Thyroid gland (tissue), 4 donors: ENCODE measurements at regions not wholly inside any gene's neighbourhood (a gene's known extent, or its start where the extent isn't known, plus 50 kb on each side); places are given as distances from the start of the nearest gene placed in this dataset.

Experiments
- POLR2A ChIP-seq, 2 donors: fragments of 450-650 bp; IDR thresholded peaks; one replicate each; pipeline ENCODE4 v1.6.1; 2017; ENCODE audit warnings: antibody characterized with exemption in 2 of 2, mild to moderate bottlenecking in 2 of 2, moderate library complexity in 1 of 2
- TF ChIP-seq, protein P1 (sequence below), 6 experiments: fragments of 200-600 bp in 3 of 6; fragments of 450-650 bp in 3 of 6; sonication (generic) in 3 of 6; IDR thresholded peaks; one replicate each; pipeline ENCODE4 v1.5.1; 2016 to 2019; ENCODE audit warnings: antibody characterized with exemption in 6 of 6, mild to moderate bottlenecking in 2 of 6, inconsistent platforms in 1 of 6, moderate library complexity in 1 of 6

- TF ChIP-seq, protein P1, sequence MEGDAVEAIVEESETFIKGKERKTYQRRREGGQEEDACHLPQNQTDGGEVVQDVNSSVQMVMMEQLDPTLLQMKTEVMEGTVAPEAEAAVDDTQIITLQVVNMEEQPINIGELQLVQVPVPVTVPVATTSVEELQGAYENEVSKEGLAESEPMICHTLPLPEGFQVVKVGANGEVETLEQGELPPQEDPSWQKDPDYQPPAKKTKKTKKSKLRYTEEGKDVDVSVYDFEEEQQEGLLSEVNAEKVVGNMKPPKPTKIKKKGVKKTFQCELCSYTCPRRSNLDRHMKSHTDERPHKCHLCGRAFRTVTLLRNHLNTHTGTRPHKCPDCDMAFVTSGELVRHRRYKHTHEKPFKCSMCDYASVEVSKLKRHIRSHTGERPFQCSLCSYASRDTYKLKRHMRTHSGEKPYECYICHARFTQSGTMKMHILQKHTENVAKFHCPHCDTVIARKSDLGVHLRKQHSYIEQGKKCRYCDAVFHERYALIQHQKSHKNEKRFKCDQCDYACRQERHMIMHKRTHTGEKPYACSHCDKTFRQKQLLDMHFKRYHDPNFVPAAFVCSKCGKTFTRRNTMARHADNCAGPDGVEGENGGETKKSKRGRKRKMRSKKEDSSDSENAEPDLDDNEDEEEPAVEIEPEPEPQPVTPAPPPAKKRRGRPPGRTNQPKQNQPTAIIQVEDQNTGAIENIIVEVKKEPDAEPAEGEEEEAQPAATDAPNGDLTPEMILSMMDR (IDR thresholded peaks at IDR 0.05), result no peak
- peak in 1 of 2 donors; percentile 22 for TF ChIP-seq POLR2A (IDR thresholded peaks at IDR 0.05)
These were observed 192.4 kb downstream of the RBM46 start for GRCh38 chr4:154973244-154974035.
